Endothelial cell of umbilical vein (primary cell): ENCODE measurements at regions not wholly inside any gene's neighbourhood (a gene's known extent, or its start where the extent isn't known, plus 50 kb on each side); places are given as distances from the start of the nearest gene placed in this dataset.

Experiments
- BruUV-seq: library from RNA; stranded (reverse); fragments of 400-500 nt; replicated peaks from 2 replicates; lab custom pipeline; 2021; lab: Mats Ljungman, UMichigan
- CTCF ChIA-PET: fragments of 300-600, 350-600 bp; sonication (Branson Sonifier 250); formaldehyde crosslinking; loops from one replicate; lab custom pipeline; 2021; ENCODE audit warnings: antibody characterized with exemption, inconsistent platforms; lab: Charles Lee
- POLR2A ChIA-PET: fragments of 300-600, 350-600 bp; sonication (Branson Sonifier 250); formaldehyde crosslinking; loops from one replicate; lab custom pipeline; 2021; ENCODE audit warnings: antibody characterized with exemption, inconsistent platforms; lab: Charles Lee
- DNase-seq: peaks from one replicate; pipeline ENCODE4 v3.0.0-alpha.2; 2011; ENCODE audit warnings: low read depth, low spot score
- FAIRE-seq: peaks from 2 replicates; lab custom pipeline; 2011; peaks lifted over from hg19 to GRCh38; lab: Jason Lieb, UNC
- H2AFZ ChIP-seq: 2 replicates; pipeline ENCODE4 v1.6.0; 2012; ENCODE audit warnings: low read depth, low read length, control low read depth, inconsistent platforms
- H3K27ac ChIP-seq: 2 replicates; pipeline ENCODE4 v1.5.1; 2011; ENCODE audit warnings: low read depth, mild to moderate bottlenecking, control low read depth, low read length, moderate library complexity; ENCODE audit not compliant: insufficient read depth
- H3K27me3 ChIP-seq, 2 experiments: 2 replicates each; pipeline versions ENCODE4 v1.6.0 to v1.6.1; 2011; ENCODE audit warnings: low read length in 2 of 2, mixed read lengths in 1 of 2; ENCODE audit not compliant: control insufficient read depth in 2 of 2, insufficient read depth in 2 of 2
- H3K36me3 ChIP-seq, 2 experiments: 2 replicates in 1 of 2; 3 replicates in 1 of 2; pipeline ENCODE4 v1.5.1; 2011; ENCODE audit warnings: low read length in 2 of 2, mild to moderate bottlenecking in 1 of 2, moderate library complexity in 1 of 2; ENCODE audit not compliant: control insufficient read depth in 2 of 2, insufficient read depth in 2 of 2; ENCODE audit errors: extremely low read depth in 1 of 2
- H3K4me1 ChIP-seq: 3 replicates; pipeline ENCODE4 v1.5.1; 2011; ENCODE audit warnings: mild to moderate bottlenecking, low read length; ENCODE audit not compliant: control insufficient read depth, insufficient read depth; ENCODE audit errors: extremely low read depth
- H3K4me2 ChIP-seq: 2 replicates; pipeline ENCODE4 v1.6.1; 2011; ENCODE audit warnings: low read length, control low read depth, mixed read lengths; ENCODE audit not compliant: insufficient read depth
- H3K4me3 ChIP-seq, 3 experiments: fragments of 200-600 bp in 1 of 3; sonication (generic), shearing (Covaris generic) in 1 of 3; replicated peaks in 1 of 3; 2 replicates each; pipeline ENCODE4 v1.5.1; 2011 to 2016; ENCODE audit warnings: control low read depth in 3 of 3, low read length in 3 of 3, mild to moderate bottlenecking in 2 of 3, inconsistent platforms in 1 of 3, low read depth in 1 of 3, moderate library complexity in 1 of 3; ENCODE audit not compliant: insufficient read depth in 1 of 3
- H3K79me2 ChIP-seq: 2 replicates; pipeline ENCODE4 v1.6.0; 2012; ENCODE audit warnings: low read length, inconsistent platforms; ENCODE audit not compliant: control insufficient read depth, insufficient read depth
- H3K9ac ChIP-seq: replicated peaks from 2 replicates; pipeline ENCODE3; 2011; ENCODE audit warnings: low read length, control low read depth; ENCODE audit not compliant: insufficient read depth; ENCODE audit errors: extremely low read depth
- H3K9me1 ChIP-seq: replicated peaks from 3 replicates; pipeline ENCODE4 v1.6.0; 2011; ENCODE audit warnings: mild to moderate bottlenecking, low read length; ENCODE audit not compliant: control insufficient read depth, insufficient read depth; ENCODE audit errors: extremely low read depth
- H3K9me3 ChIP-seq: replicated peaks from 2 replicates; pipeline ENCODE4 v1.5.1; 2012; ENCODE audit warnings: low read length, inconsistent platforms; ENCODE audit not compliant: control insufficient read depth, insufficient read depth
- H4K20me1 ChIP-seq: replicated peaks from 2 replicates; pipeline ENCODE3; 2011; ENCODE audit warnings: mild to moderate bottlenecking, low read length; ENCODE audit not compliant: control insufficient read depth, insufficient read depth; ENCODE audit errors: extremely low read depth
- EZH2 ChIP-seq: IDR thresholded peaks from 2 replicates; pipeline ENCODE4 v1.6.1; 2012; ENCODE audit warnings: borderline replicate concordance, low read depth, mild to moderate bottlenecking, moderate library complexity, low read length, inconsistent platforms; ENCODE audit not compliant: severe bottlenecking
- FOS ChIP-seq: IDR thresholded peaks from 2 replicates; pipeline ENCODE4 v1.6.1; 2011; ENCODE audit warnings: mild to moderate bottlenecking, low read length, moderate library complexity, borderline replicate concordance; ENCODE audit not compliant: insufficient read depth
- JUN ChIP-seq: IDR thresholded peaks from 2 replicates; pipeline ENCODE4 v1.6.1; 2011; ENCODE audit warnings: borderline replicate concordance, low read depth; ENCODE audit not compliant: insufficient read length, insufficient read depth
- dilution Hi-C: fragments of 300-500 bp; cut with MboI; formaldehyde crosslinking; loops from one replicate; pipeline ENCODE4 v1.15.0; 2019; ENCODE audit warnings: low sequenced_read_pairs; ENCODE audit not compliant: extremely low pct_ligation_motif_present
- intact Hi-C: fragments of 100-400 bp; cut with micrococcal nuclease; formaldehyde crosslinking; loops from one replicate; pipeline ENCODE4 v1.10.0; 2022
- TF ChIP-seq, protein P1 (sequence below), 2 donors: IDR thresholded peaks; 1 replicate in 1 of 2; 2 replicates in 1 of 2; pipeline ENCODE4 v1.5.1; 2011; ENCODE audit warnings: low read length in 2 of 2, mild to moderate bottlenecking in 2 of 2, moderate library complexity in 2 of 2, control low read depth in 1 of 2, inconsistent platforms in 1 of 2, low read depth in 1 of 2; ENCODE audit not compliant: insufficient read depth in 1 of 2; ENCODE audit errors: extremely low read depth in 1 of 2
- TF ChIP-seq, protein P2 (sequence below): IDR thresholded peaks from 2 replicates; pipeline ENCODE4 v1.6.1; 2011; ENCODE audit not compliant: insufficient read depth, insufficient read length

DNA sequence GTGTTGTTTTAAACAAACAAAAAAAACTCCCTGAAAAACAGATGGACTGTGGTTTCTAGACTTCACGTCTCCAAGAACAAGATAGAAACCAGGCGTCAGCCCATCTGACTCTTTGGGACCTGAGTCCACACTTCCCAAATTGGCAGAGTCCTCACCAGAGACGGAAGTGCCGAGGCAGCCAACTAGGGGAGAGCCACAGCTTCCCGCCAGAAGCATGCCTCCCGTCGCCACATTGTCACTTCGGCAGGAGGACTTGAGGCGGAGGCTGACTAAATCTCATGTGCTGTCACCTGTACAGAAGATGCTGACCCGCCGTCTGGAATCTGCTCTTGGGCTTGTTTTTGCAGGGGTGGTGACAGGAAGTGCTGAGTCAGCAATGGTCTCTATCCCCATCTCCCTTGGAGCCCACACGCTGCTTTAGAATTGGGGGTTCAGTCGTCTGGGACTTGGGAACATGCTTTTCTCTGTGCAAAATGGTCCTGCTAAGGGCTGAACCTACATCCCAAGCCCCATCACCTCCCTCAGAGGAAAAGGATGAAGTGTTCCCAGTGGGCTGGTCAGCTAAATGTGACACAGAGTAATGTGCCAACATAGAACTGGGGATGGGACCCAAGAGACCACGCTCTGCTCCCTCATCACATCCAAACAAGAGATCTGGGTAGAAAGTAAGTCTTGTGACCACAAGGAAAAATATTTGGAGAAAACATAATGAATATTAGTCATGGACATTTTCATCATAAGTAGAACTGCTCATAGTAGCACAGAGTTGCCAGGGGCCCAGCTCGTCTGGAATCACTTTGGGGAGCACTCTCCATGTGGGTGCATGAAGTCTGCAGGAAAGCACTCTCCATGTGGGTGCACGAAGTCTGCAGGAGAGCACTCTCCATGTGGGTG, 152.9 kb downstream of the SNX19 start:
- ChIA-PET CTCF (interaction anchor here (1.0 kb wide), 1 partner anchor 24 kb away, joined by 3 read pairs; no protein-coding TSS in a partner anchor), POLR2A (no interaction called here)
- DNase-seq: no peak
- peaks cover 0 to 2% of the 10 kb centered on the region in 2 experiments for H3K27me3 ChIP-seq
- H3K4me2 ChIP-seq: no peak overlapping the region
- no peaks in the 10 kb centered on the region for H3K79me2 ChIP-seq
- H3K4me3 ChIP-seq: no peak overlapping the region
- no peak overlapping the region for H3K9ac ChIP-seq
- no peaks in the 10 kb centered on the region for H3K9me3 ChIP-seq
- H2AFZ ChIP-seq: no peak overlapping the region
- no peaks in the 10 kb centered on the region for H4K20me1 ChIP-seq
- no peaks in the 10 kb centered on the region for H3K36me3 ChIP-seq
- TF ChIP-seq JUN (no peak), EZH2 (no peak), FOS (no peak)
- TF ChIP-seq, protein P1, sequence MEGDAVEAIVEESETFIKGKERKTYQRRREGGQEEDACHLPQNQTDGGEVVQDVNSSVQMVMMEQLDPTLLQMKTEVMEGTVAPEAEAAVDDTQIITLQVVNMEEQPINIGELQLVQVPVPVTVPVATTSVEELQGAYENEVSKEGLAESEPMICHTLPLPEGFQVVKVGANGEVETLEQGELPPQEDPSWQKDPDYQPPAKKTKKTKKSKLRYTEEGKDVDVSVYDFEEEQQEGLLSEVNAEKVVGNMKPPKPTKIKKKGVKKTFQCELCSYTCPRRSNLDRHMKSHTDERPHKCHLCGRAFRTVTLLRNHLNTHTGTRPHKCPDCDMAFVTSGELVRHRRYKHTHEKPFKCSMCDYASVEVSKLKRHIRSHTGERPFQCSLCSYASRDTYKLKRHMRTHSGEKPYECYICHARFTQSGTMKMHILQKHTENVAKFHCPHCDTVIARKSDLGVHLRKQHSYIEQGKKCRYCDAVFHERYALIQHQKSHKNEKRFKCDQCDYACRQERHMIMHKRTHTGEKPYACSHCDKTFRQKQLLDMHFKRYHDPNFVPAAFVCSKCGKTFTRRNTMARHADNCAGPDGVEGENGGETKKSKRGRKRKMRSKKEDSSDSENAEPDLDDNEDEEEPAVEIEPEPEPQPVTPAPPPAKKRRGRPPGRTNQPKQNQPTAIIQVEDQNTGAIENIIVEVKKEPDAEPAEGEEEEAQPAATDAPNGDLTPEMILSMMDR (IDR thresholded peaks at IDR 0.05; ENCODE audit: extremely low read depth in 1 of 2, insufficient read depth in 1 of 2, low read depth in 1 of 2, low read length in 2 of 2): no peak
- TF ChIP-seq, protein P2, sequence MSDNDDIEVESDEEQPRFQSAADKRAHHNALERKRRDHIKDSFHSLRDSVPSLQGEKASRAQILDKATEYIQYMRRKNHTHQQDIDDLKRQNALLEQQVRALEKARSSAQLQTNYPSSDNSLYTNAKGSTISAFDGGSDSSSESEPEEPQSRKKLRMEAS: no peak
- no peak for FAIRE-seq
- intact Hi-C loops (no loop called here), dilution Hi-C loops (no loop called here)
- no peak overlapping the region for H3K27ac ChIP-seq
- no TSS peak for BruUV-seq
- H3K9me1 ChIP-seq: no peaks in the 10 kb centered on the region
- no peaks in the 10 kb centered on the region for H3K4me1 ChIP-seq
